Omental fat pad (tissue), 3 donors: ENCODE measurements at regions not wholly inside any gene's neighbourhood (a gene's known extent, or its start where the extent isn't known, plus 50 kb on each side); places are given as distances from the start of the nearest gene placed in this dataset.

Experiments used
- ATAC-seq: fragments of 150-250 bp; one replicate; pipeline ENCODE4 v1.9.1; 2016; ENCODE audit warnings: mild to moderate bottlenecking, moderate library complexity; ENCODE audit not compliant: low FRiP score
- DNase-seq: peaks from one replicate; pipeline ENCODE4 v3.0.0-alpha.2; 2019; ENCODE audit warnings: low spot score
- CTCF ChIP-seq, 3 donors: fragments of 450-650 bp; IDR thresholded peaks; one replicate each; pipeline ENCODE4 v1.5.1; 2016 to 2017; ENCODE audit warnings: antibody characterized with exemption in 3 of 3, mild to moderate bottlenecking in 3 of 3, moderate library complexity in 2 of 3

GRCh38 chr11:115890500-115890899 lies 386.3 kb upstream of the CADM1 start:
- DNase-seq = no peak
- no peak for TF ChIP-seq CTCF (IDR thresholded peaks at IDR 0.05)
- ATAC-seq = no peak

DNA sequence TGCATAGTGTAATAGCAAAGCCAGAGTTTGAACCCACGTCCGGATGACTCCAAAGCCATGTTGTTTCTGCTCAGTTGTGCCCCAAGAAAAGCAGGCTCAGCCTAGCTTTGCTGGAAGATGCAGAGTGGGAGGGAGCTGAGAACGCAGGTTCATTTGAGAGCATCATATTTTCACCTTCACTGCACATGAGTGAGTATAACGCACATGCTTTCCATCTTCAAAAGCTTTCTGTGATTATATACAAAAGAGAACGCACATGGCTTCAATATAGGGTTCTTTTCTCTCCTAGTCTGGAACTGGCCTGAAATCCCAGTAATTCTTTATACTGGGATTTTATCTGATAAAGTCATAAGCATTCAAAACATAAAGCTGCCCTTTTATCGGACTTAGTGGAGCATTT lies 385.5 kb upstream of the CADM1 start:
- DNase-seq (no peak), ATAC-seq (no peak)
- no peak for TF ChIP-seq CTCF (IDR thresholded peaks at IDR 0.05)

DNA sequence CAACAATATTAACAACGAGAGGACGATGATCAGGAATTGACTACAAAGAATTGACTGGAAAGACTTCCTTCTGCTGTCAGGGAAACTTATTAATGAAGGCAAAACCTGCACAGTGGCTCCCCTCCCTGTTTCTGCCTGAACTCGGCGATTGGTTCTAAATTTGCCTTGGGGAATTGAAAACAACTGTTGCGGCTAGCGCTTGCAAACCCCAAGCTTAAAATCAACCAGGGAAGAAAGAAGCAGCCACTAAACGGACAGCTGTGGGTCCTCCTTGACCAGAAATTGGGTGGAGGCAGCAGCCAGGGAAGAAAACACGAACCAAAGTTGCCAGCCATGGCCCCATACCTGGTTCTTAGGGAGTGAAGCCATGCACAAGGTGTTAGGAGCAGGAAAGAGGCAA lies 383.5 kb upstream of the CADM1 start:
- ATAC-seq (no peak), DNase-seq (no peak)
- no peak for TF ChIP-seq CTCF (IDR thresholded peaks at IDR 0.05)

GRCh38 chr11:115887316-115887715 lies 383.1 kb upstream of the CADM1 start:
- no peak for TF ChIP-seq CTCF (IDR thresholded peaks at IDR 0.05)
- no peak for DNase-seq

GRCh38 chr11:115886422-115886733 lies 382.2 kb upstream of the CADM1 start:
- TF ChIP-seq CTCF (IDR thresholded peaks at IDR 0.05) = no peak
- ATAC-seq (no peak), DNase-seq (no peak)

More at GRCh38 chr11:115887316-115887715, 383.1 kb upstream of the CADM1 start:
- ATAC-seq = no peak

GRCh38 chr11:115885535-115886421 lies 381.6 kb upstream of the CADM1 start:
- ATAC-seq (no peak), DNase-seq (no peak)
- no peak for TF ChIP-seq CTCF (IDR thresholded peaks at IDR 0.05)
